Transverse colon (tissue), 4 donors: ENCODE measurements at regions not wholly inside any gene's neighbourhood (a gene's known extent, or its start where the extent isn't known, plus 50 kb on each side); places are given as distances from the start of the nearest gene placed in this dataset.

Experiments used
- CTCF ChIP-seq, 5 experiments: fragments of 200-600 bp in 3 of 5; fragments of 450-650 bp in 2 of 5; sonication (generic) in 3 of 5; IDR thresholded peaks; 1 replicate in 2 of 5; 2 replicates in 3 of 5; pipeline ENCODE4 v1.5.1; 2016 to 2017; ENCODE audit warnings: antibody characterized with exemption in 5 of 5, inconsistent platforms in 3 of 5, mild to moderate bottlenecking in 2 of 5, moderate library complexity in 1 of 5
- EP300 ChIP-seq: sonication (generic); formaldehyde crosslinking; IDR thresholded peaks from one replicate; pipeline ENCODE4 v1.6.1; 2017; ENCODE audit warnings: antibody characterized with exemption, low read depth
- POLR2AphosphoS5 ChIP-seq, 3 donors: sonication (generic); formaldehyde crosslinking; IDR thresholded peaks; one replicate each; pipeline ENCODE4 v1.6.1; 2016; ENCODE audit warnings: antibody characterized with exemption in 3 of 3

- TF ChIP-seq CTCF (IDR thresholded peaks at IDR 0.05) (no peak), POLR2AphosphoS5 (IDR thresholded peaks at IDR 0.05) (no peak), EP300 (no peak)
These were observed 330.8 kb downstream of the LIG4 start for GRCh38 chr13:107884564-107884963.
